GM21367 (cell line): ENCODE measurements at regions not wholly inside any gene's neighbourhood (a gene's known extent, or its start where the extent isn't known, plus 50 kb on each side); places are given as distances from the start of the nearest gene placed in this dataset.

ENCODE experiments used
- ATAC-seq: cut with Tn5 transposase; IDR thresholded peaks from one replicate; pipeline ENCODE4 v1.9.1; 2021; ENCODE audit not compliant: unreplicated experiment

GRCh38 chr5:173796721-173797495, 91.2 kb upstream of the CPEB4 start:
- ATAC-seq: no peak

- no peak for ATAC-seq
Observed at GRCh38 chr5:173798127-173798810, 89.9 kb upstream of the CPEB4 start.

GRCh38 chr5:173800340-173800739, 87.8 kb upstream of the CPEB4 start:
- ATAC-seq: no peak

- no peak for ATAC-seq
Observed at GRCh38 chr5:173801006-173801405, 87.1 kb upstream of the CPEB4 start.

- no peak for ATAC-seq
Observed at GRCh38 chr5:173802670-173803165, 85.4 kb upstream of the CPEB4 start.

- ATAC-seq: no peak
Observed at GRCh38 chr5:173804579-173804978, 83.6 kb upstream of the CPEB4 start.

GRCh38 chr5:173806270-173807035, 81.7 kb upstream of the CPEB4 start:
- no peak for ATAC-seq

GRCh38 chr5:173807181-173807655, 80.9 kb upstream of the CPEB4 start:
- no peak for ATAC-seq

- ATAC-seq: no peak
Observed at GRCh38 chr5:173808079-173808808, 79.9 kb upstream of the CPEB4 start.

- ATAC-seq: no peak
Observed at GRCh38 chr5:173809014-173809413, 79.1 kb upstream of the CPEB4 start.

- ATAC-seq: no peak
Observed at GRCh38 chr5:173812811-173813550, 75.2 kb upstream of the CPEB4 start.

GRCh38 chr5:173814053-173814452, 74.1 kb upstream of the CPEB4 start:
- no peak for ATAC-seq

GRCh38 chr5:173815571-173815970, 72.6 kb upstream of the CPEB4 start:
- ATAC-seq: no peak

- ATAC-seq: no peak
Observed at GRCh38 chr5:173816728-173817127, 71.4 kb upstream of the CPEB4 start.

GRCh38 chr5:173817561-173817960, 70.6 kb upstream of the CPEB4 start:
- ATAC-seq: no peak

- ATAC-seq: no peak
Observed at GRCh38 chr5:173819521-173819920, 68.6 kb upstream of the CPEB4 start.

GRCh38 chr5:173823274-173823644, 64.9 kb upstream of the CPEB4 start:
- no peak for ATAC-seq

- no peak for ATAC-seq
Observed at GRCh38 chr5:173823721-173824567, 64.2 kb upstream of the CPEB4 start.

- ATAC-seq: no peak
Observed at GRCh38 chr5:173825215-173825865, 62.8 kb upstream of the CPEB4 start.
